Skeletal muscle tissue (tissue), 3 donors: ENCODE measurements at regions not wholly inside any gene's neighbourhood (a gene's known extent, or its start where the extent isn't known, plus 50 kb on each side); places are given as distances from the start of the nearest gene placed in this dataset.

Experiments used
- H3K27ac ChIP-seq: one replicate; pipeline ENCODE4 v1.7.0; 2013; ENCODE audit warnings: mild to moderate bottlenecking, low read depth, low read length, inconsistent platforms
- H3K27me3 ChIP-seq, 3 donors: one replicate each; pipeline ENCODE4 v1.7.0; 2013; ENCODE audit warnings: low read length in 3 of 3; ENCODE audit not compliant: control insufficient read depth in 3 of 3, insufficient read depth in 3 of 3
- H3K36me3 ChIP-seq, 3 donors: one replicate each; pipeline ENCODE4 v1.7.0; 2013; ENCODE audit warnings: low read length in 3 of 3; ENCODE audit not compliant: control insufficient read depth in 3 of 3, insufficient read depth in 3 of 3
- H3K4me1 ChIP-seq, 3 donors: one replicate each; pipeline ENCODE4 v1.7.0; 2013; ENCODE audit warnings: low read length in 3 of 3, mild to moderate bottlenecking in 3 of 3; ENCODE audit not compliant: control insufficient read depth in 3 of 3, insufficient read depth in 3 of 3
- H3K4me3 ChIP-seq, 3 donors: one replicate each; pipeline ENCODE4 v1.7.0; 2013; ENCODE audit warnings: low read length in 3 of 3
- H3K9ac ChIP-seq, 3 donors: one replicate each; pipeline ENCODE4 v1.7.0; 2013; ENCODE audit warnings: low read length in 3 of 3, mild to moderate bottlenecking in 3 of 3, moderate library complexity in 2 of 3, low read depth in 1 of 3
- H3K9me3 ChIP-seq, 3 donors: one replicate each; pipeline ENCODE4 v1.7.0; 2013; ENCODE audit warnings: low read length in 3 of 3; ENCODE audit not compliant: control insufficient read depth in 3 of 3
- donor health status: Osteomylitis.

DNA sequence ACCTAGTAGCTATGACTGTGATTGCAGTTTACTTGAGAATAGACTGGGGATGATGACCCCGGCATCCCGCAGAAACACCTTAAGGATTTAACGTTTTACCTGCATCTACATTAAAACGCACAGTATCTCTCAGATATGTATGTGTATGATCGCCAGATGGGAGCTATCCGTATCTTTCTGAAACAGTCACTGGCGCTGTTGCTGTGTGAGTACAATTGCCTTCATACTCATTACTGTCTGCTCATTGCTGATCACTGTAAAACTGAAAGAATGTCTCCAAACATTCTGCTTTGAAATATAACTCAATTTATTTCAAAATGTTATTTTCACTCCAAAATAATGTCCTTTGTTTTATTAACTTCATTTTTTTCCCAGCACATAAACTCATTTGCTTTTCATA lies 388.9 kb upstream of the AKR1E2 start:
- peaks cover 0 to 1% (median 0%) of the 10 kb centered on the region in 3 donors for H3K9me3 ChIP-seq
- no peaks in the 10 kb centered on the region for H3K36me3 ChIP-seq
- H3K4me1 ChIP-seq: no peaks in the 10 kb centered on the region
- no peaks in the 10 kb centered on the region for H3K27me3 ChIP-seq
- no peak overlapping the region for H3K9ac ChIP-seq
- no peak overlapping the region for H3K27ac ChIP-seq
- H3K4me3 ChIP-seq: no peak overlapping the region

- H3K4me1 ChIP-seq: no peaks in the 10 kb centered on the region
- no peaks in the 10 kb centered on the region for H3K27me3 ChIP-seq
These were observed 389.9 kb upstream of the AKR1E2 start for GRCh38 chr10:4436103-4436502.

GRCh38 chr10:4434516-4435071 lies 391.4 kb upstream of the AKR1E2 start:
- H3K27me3 ChIP-seq: no peaks in the 10 kb centered on the region
- H3K9ac ChIP-seq: no peak overlapping the region
- H3K4me1 ChIP-seq: no peaks in the 10 kb centered on the region
- no peaks in the 10 kb centered on the region for H3K36me3 ChIP-seq
- H3K27ac ChIP-seq: no peak overlapping the region
- H3K9me3 ChIP-seq: no peaks in the 10 kb centered on the region
- H3K4me3 ChIP-seq: no peak overlapping the region

More at GRCh38 chr10:4436103-4436502, 389.9 kb upstream of the AKR1E2 start:
- Histone ChIP-seq H3K36me3 (no peaks in the 10 kb centered on the region), H3K27ac (no peak overlapping the region), H3K4me3 (no peak overlapping the region), H3K9me3 (no peaks in the 10 kb centered on the region), H3K9ac (no peak overlapping the region)

- Histone ChIP-seq H3K27me3 (no peaks in the 10 kb centered on the region), H3K9ac (no peak overlapping the region), H3K9me3 (no peaks in the 10 kb centered on the region), H3K4me3 (no peak overlapping the region), H3K4me1 (no peaks in the 10 kb centered on the region), H3K27ac (no peak overlapping the region), H3K36me3 (no peaks in the 10 kb centered on the region)
These were observed 391.9 kb upstream of the AKR1E2 start for GRCh38 chr10:4434105-4434504.

- H3K9ac ChIP-seq: no peak overlapping the region
- H3K4me1 ChIP-seq: no peaks in the 10 kb centered on the region
- H3K4me3 ChIP-seq: no peak overlapping the region
- no peak overlapping the region for H3K27ac ChIP-seq
- H3K36me3 ChIP-seq: no peaks in the 10 kb centered on the region
- H3K27me3 ChIP-seq: no peaks in the 10 kb centered on the region
- no peaks in the 10 kb centered on the region for H3K9me3 ChIP-seq
These were observed 394.7 kb upstream of the AKR1E2 start for GRCh38 chr10:4431114-4431863.

DNA sequence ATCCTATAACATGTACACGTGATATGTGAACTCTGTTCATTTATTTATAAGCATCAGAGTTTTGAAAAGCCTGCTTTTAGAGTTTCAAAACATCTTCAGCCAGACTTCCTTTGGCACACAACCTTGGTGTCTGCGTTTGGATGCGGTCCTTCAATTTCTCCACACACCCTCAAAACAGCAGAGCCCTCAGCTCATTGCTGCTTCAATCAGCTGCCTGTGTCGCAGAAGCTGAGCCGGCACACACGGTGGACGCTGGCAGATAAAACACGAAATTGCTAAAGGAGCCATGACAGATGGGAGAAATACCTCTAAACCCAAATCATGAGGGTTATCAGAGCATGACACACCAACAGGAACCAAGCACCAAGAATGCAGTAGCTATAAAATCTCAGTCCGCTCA lies 396.4 kb upstream of the AKR1E2 start:
- no peaks in the 10 kb centered on the region for H3K4me1 ChIP-seq
- H3K36me3 ChIP-seq: no peaks in the 10 kb centered on the region
- no peaks in the 10 kb centered on the region for H3K27me3 ChIP-seq

GRCh38 chr10:4427532-4427931 lies 398.5 kb upstream of the AKR1E2 start:
- Histone ChIP-seq H3K9me3 (no peaks in the 10 kb centered on the region), H3K4me1 (no peaks in the 10 kb centered on the region), H3K36me3 (no peaks in the 10 kb centered on the region), H3K27me3 (no peaks in the 10 kb centered on the region), H3K27ac (no peak overlapping the region), H3K9ac (no peak overlapping the region), H3K4me3 (no peak overlapping the region)

More for the DNA sequence above, 396.4 kb upstream of the AKR1E2 start:
- no peak overlapping the region for H3K27ac ChIP-seq
- no peaks in the 10 kb centered on the region for H3K9me3 ChIP-seq
- H3K4me3 ChIP-seq: no peak overlapping the region
- no peak overlapping the region for H3K9ac ChIP-seq

DNA sequence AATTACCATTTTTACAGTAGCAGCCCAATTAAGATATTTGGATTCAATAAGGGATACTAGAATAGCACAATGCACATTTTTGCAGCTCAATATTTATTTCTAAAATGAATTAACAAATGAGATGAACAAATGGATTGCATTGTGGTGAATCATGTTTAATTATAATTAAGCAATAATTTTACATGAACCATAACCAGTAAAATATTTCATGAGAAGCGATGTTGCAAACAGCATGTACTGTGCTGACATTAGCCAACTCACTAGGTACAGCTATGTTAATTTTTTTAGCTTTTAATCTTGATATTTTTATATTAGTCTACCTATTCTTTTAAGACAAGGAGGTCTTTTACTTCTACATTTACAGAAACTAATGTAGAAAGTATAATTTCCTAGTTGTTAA lies 399.1 kb upstream of the AKR1E2 start:
- Histone ChIP-seq H3K36me3 (no peaks in the 10 kb centered on the region), H3K27ac (no peak overlapping the region), H3K9ac (no peak overlapping the region), H3K27me3 (no peaks in the 10 kb centered on the region), H3K9me3 (no peaks in the 10 kb centered on the region), H3K4me1 (no peaks in the 10 kb centered on the region), H3K4me3 (no peak overlapping the region)

DNA sequence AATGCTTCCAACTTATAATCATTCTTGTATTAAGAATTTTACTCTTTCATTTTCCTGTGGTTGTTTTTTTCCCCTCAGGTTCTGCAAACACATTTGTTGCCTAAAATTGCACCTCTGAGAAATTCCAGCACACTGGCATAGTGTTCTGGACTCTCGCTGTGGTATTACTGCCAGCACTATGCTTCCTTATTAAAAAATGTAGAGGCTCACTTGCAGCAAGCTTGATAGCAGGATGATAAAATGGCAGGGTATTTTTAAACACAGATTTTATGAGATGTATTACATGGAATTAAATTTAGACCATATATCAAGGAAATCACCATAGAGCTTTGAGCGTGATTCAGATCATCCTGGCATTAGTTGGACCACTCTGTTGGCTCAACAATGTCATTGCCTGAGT lies 416.7 kb upstream of the AKR1E2 start:
- Histone ChIP-seq H3K4me3 (no peak overlapping the region), H3K4me1 (no peaks in the 10 kb centered on the region), H3K9ac (no peak overlapping the region), H3K36me3 (no peaks in the 10 kb centered on the region), H3K27ac (no peak overlapping the region), H3K27me3 (no peaks in the 10 kb centered on the region), H3K9me3 (no peaks in the 10 kb centered on the region)

DNA sequence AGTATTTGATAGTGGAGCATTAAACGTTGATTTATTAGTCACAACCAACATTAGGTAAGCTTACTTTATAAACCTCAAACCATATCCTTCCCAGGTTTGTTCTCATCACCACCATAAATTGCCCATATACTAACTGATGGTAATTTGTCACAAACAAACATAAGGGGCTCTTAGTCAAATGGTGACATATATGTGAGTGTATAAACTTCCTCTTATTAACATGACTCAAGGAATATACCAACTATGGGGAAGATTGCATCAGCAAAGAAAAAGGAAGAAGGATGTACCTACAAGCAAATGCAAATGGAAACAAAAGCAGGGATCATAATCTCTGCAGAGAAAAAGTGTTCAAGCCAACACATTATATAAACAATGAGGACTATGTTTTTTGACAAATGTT lies 418.2 kb upstream of the AKR1E2 start:
- Histone ChIP-seq H3K9me3 (no peaks in the 10 kb centered on the region), H3K36me3 (no peaks in the 10 kb centered on the region), H3K9ac (no peak overlapping the region), H3K27me3 (no peaks in the 10 kb centered on the region), H3K27ac (no peak overlapping the region), H3K4me1 (no peaks in the 10 kb centered on the region), H3K4me3 (no peak overlapping the region)
